GM12878 (cell line): ENCODE measurements at regions not wholly inside any gene's neighbourhood (a gene's known extent, or its start where the extent isn't known, plus 50 kb on each side); places are given as distances from the start of the nearest gene placed in this dataset.

Experiments used
- CEBPB ChIP-seq, 2 experiments: fragments of 150-350 bp in 1 of 2; IDR thresholded peaks; 2 replicates each; pipeline ENCODE4 v1.6.1; 2012 to 2014; ENCODE audit warnings: low read depth in 2 of 2, low read length in 2 of 2, borderline replicate concordance in 1 of 2, inconsistent platforms in 1 of 2
- DPF2 ChIP-seq: fragments of 450-650 bp; IDR thresholded peaks from 2 replicates; pipeline ENCODE4 v1.6.1; 2017; ENCODE audit warnings: mild to moderate bottlenecking
- JUNB ChIP-seq: IDR thresholded peaks from 2 replicates; pipeline ENCODE4 v1.6.1; 2016; ENCODE audit warnings: antibody characterized with exemption, mild to moderate bottlenecking
- KDM1A ChIP-seq: fragments of 200-600 bp; sonication (generic); IDR thresholded peaks from 2 replicates; pipeline ENCODE4 v1.6.1; 2016; ENCODE audit warnings: borderline replicate concordance
- MTA2 ChIP-seq: fragments of 450-650 bp; IDR thresholded peaks from 2 replicates; pipeline ENCODE4 v1.6.1; 2016; ENCODE audit warnings: low read depth, mild to moderate bottlenecking, moderate library complexity
- NR2C2 ChIP-seq: IDR thresholded peaks from 2 replicates; pipeline ENCODE4 v1.6.1; 2011; ENCODE audit warnings: borderline replicate concordance, low read depth; ENCODE audit not compliant: control insufficient read depth, insufficient read length
- POLR2A ChIP-seq: IDR thresholded peaks from 2 replicates; pipeline ENCODE4 v1.6.1; 2011; ENCODE audit warnings: low read depth, mild to moderate bottlenecking, low read length
- POLR2AphosphoS2 ChIP-seq: IDR thresholded peaks from 2 replicates; pipeline ENCODE4 v1.6.1; 2011; ENCODE audit warnings: low read depth, mild to moderate bottlenecking, low read length, improper control_type of control experiment, moderate library complexity
- POLR2AphosphoS5 ChIP-seq: IDR thresholded peaks from 2 replicates; pipeline ENCODE4 v1.6.1; 2011; ENCODE audit warnings: mild to moderate bottlenecking, low read length, inconsistent platforms
- RAD21 ChIP-seq: IDR thresholded peaks from 2 replicates; pipeline ENCODE4 v1.6.1; 2011; ENCODE audit warnings: mild to moderate bottlenecking, low read depth, low read length, moderate library complexity; ENCODE audit not compliant: insufficient read depth
- TCF7 ChIP-seq: IDR thresholded peaks from 2 replicates; pipeline ENCODE4 v1.6.1; 2014; ENCODE audit warnings: antibody characterized with exemption, borderline replicate concordance
- TF ChIP-seq, protein P1 (sequence below), 3 experiments: IDR thresholded peaks in 2 of 3; conservative IDR thresholded peaks in 1 of 3; 2 replicates each; pipeline ENCODE4 v1.5.1; 2011; ENCODE audit warnings: low read depth in 3 of 3, low read length in 3 of 3, mild to moderate bottlenecking in 3 of 3, control low read depth in 2 of 3, moderate library complexity in 2 of 3, inconsistent platforms in 1 of 3, mixed read lengths in 1 of 3; ENCODE audit not compliant: control insufficient read depth in 2 of 3, insufficient read depth in 1 of 3; ENCODE audit errors: extremely low read depth in 1 of 3
- TF ChIP-seq, protein P2 (sequence below): fragments of 450-650 bp; conservative IDR thresholded peaks from 2 replicates; pipeline ENCODE4 v1.6.1; 2017; ENCODE audit warnings: mild to moderate bottlenecking, moderate library complexity
- TF ChIP-seq, protein P3 (sequence below): IDR thresholded peaks from 2 replicates; pipeline ENCODE4 v1.6.1; 2012; ENCODE audit warnings: low read length, inconsistent platforms

DNA sequence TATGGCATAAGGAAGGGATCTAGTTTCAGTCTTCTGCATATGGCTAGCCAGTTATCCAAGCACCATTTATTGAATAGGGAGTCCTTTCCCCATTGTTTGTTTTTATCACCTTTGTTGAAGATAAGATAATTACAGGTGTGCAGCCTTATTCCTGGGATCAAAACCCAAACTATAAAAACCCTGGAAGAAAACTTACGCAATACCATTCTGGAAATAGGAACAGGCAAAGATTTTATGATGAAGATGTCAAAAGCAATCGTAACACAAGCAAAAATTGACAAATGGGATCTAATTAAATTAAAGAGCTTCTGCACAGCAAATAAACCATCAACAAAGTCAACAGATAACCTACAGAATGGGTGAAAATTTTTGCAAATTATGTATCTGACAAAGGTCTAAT, 128.5 kb upstream of the DCN start:
- TF ChIP-seq POLR2A = no peak
- TF ChIP-seq, protein P1, sequence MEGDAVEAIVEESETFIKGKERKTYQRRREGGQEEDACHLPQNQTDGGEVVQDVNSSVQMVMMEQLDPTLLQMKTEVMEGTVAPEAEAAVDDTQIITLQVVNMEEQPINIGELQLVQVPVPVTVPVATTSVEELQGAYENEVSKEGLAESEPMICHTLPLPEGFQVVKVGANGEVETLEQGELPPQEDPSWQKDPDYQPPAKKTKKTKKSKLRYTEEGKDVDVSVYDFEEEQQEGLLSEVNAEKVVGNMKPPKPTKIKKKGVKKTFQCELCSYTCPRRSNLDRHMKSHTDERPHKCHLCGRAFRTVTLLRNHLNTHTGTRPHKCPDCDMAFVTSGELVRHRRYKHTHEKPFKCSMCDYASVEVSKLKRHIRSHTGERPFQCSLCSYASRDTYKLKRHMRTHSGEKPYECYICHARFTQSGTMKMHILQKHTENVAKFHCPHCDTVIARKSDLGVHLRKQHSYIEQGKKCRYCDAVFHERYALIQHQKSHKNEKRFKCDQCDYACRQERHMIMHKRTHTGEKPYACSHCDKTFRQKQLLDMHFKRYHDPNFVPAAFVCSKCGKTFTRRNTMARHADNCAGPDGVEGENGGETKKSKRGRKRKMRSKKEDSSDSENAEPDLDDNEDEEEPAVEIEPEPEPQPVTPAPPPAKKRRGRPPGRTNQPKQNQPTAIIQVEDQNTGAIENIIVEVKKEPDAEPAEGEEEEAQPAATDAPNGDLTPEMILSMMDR (IDR thresholded peaks at IDR 0.05 in 2 of 3, conservative IDR thresholded peaks at IDR 0.05 in 1 of 3; ENCODE audit: control insufficient read depth in 2 of 3, extremely low read depth in 1 of 3, insufficient read depth in 1 of 3, low read depth in 3 of 3, low read length in 3 of 3) = no peak
- no peak for TF ChIP-seq KDM1A
- no peak for TF ChIP-seq RAD21
- TF ChIP-seq DPF2 = no peak
- TF ChIP-seq NR2C2 = no peak
- TF ChIP-seq, protein P2, sequence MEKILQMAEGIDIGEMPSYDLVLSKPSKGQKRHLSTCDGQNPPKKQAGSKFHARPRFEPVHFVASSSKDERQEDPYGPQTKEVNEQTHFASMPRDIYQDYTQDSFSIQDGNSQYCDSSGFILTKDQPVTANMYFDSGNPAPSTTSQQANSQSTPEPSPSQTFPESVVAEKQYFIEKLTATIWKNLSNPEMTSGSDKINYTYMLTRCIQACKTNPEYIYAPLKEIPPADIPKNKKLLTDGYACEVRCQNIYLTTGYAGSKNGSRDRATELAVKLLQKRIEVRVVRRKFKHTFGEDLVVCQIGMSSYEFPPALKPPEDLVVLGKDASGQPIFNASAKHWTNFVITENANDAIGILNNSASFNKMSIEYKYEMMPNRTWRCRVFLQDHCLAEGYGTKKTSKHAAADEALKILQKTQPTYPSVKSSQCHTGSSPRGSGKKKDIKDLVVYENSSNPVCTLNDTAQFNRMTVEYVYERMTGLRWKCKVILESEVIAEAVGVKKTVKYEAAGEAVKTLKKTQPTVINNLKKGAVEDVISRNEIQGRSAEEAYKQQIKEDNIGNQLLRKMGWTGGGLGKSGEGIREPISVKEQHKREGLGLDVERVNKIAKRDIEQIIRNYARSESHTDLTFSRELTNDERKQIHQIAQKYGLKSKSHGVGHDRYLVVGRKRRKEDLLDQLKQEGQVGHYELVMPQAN = no peak
- TF ChIP-seq CEBPB (IDR thresholded peaks at IDR 0.05; ENCODE audit: borderline replicate concordance in 1 of 2, low read depth in 2 of 2, low read length in 2 of 2) = no peak
- no peak for TF ChIP-seq POLR2AphosphoS2
- no peak for TF ChIP-seq POLR2AphosphoS5
- TF ChIP-seq MTA2 = no peak
- TF ChIP-seq JUNB = no peak
- TF ChIP-seq TCF7 = no peak
- TF ChIP-seq, protein P3, sequence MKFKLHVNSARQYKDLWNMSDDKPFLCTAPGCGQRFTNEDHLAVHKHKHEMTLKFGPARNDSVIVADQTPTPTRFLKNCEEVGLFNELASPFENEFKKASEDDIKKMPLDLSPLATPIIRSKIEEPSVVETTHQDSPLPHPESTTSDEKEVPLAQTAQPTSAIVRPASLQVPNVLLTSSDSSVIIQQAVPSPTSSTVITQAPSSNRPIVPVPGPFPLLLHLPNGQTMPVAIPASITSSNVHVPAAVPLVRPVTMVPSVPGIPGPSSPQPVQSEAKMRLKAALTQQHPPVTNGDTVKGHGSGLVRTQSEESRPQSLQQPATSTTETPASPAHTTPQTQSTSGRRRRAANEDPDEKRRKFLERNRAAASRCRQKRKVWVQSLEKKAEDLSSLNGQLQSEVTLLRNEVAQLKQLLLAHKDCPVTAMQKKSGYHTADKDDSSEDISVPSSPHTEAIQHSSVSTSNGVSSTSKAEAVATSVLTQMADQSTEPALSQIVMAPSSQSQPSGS = no peak
